ENCODE measurements at regions not wholly inside any gene's neighbourhood (a gene's known extent, or its start where the extent isn't known, plus 50 kb on each side); places are given as distances from the start of the nearest gene placed in this dataset.

- Mint-ChIP-seq H3K9me3 (ENCODE audit: unreplicated experiment) (peaks cover 7% of the 10 kb centered on the region), H3K4me3 (ENCODE audit: unreplicated experiment) (no peak overlapping the region), H3K27me3 (ENCODE audit: unreplicated experiment) (peaks cover 6% of the 10 kb centered on the region), H3K27ac (ENCODE audit: unreplicated experiment) (no peak overlapping the region), H3K36me3 (ENCODE audit: unreplicated experiment) (peaks cover 12% of the 10 kb centered on the region), H3K4me1 (ENCODE audit: low read depth, unreplicated experiment) (peaks cover 7% of the 10 kb centered on the region)
- TF ChIP-seq CTCF (IDR thresholded peaks at IDR 0.05; ENCODE audit: partially characterized antibody, unreplicated experiment), result no peak
- no peak for DNase-seq
Observed at GRCh38 chr6:22833191-22833590, 263.8 kb downstream of the HDGFL1 start.

GRCh38 chr6:22838345-22838744 lies 269.0 kb downstream of the HDGFL1 start:
- H3K4me1 Mint-ChIP-seq (ENCODE audit: low read depth, unreplicated experiment), result peaks cover 4% of the 10 kb centered on the region
- peaks cover 6% of the 10 kb centered on the region for H3K27me3 Mint-ChIP-seq (ENCODE audit: unreplicated experiment)
- no peak overlapping the region for H3K27ac Mint-ChIP-seq (ENCODE audit: unreplicated experiment)
- TF ChIP-seq CTCF (IDR thresholded peaks at IDR 0.05; ENCODE audit: partially characterized antibody, unreplicated experiment), result no peak
- no peak for DNase-seq
- H3K9me3 Mint-ChIP-seq (ENCODE audit: unreplicated experiment), result peaks cover 7% of the 10 kb centered on the region
- no peak overlapping the region for H3K4me3 Mint-ChIP-seq (ENCODE audit: unreplicated experiment)
- H3K36me3 Mint-ChIP-seq (ENCODE audit: unreplicated experiment), result peaks cover 31% of the 10 kb centered on the region

GRCh38 chr6:22845467-22845866 lies 276.1 kb downstream of the HDGFL1 start:
- peaks cover 10% of the 10 kb centered on the region for H3K36me3 Mint-ChIP-seq (ENCODE audit: unreplicated experiment)
- H3K4me1 Mint-ChIP-seq (ENCODE audit: low read depth, unreplicated experiment), result no peaks in the 10 kb centered on the region
- DNase-seq, result no peak
- no peak overlapping the region for H3K4me3 Mint-ChIP-seq (ENCODE audit: unreplicated experiment)
- no peak for TF ChIP-seq CTCF (IDR thresholded peaks at IDR 0.05; ENCODE audit: partially characterized antibody, unreplicated experiment)
- H3K27ac Mint-ChIP-seq (ENCODE audit: unreplicated experiment), result no peak overlapping the region
- H3K27me3 Mint-ChIP-seq (ENCODE audit: unreplicated experiment), result no peaks in the 10 kb centered on the region
- H3K9me3 Mint-ChIP-seq (ENCODE audit: unreplicated experiment), result no peaks in the 10 kb centered on the region

DNA sequence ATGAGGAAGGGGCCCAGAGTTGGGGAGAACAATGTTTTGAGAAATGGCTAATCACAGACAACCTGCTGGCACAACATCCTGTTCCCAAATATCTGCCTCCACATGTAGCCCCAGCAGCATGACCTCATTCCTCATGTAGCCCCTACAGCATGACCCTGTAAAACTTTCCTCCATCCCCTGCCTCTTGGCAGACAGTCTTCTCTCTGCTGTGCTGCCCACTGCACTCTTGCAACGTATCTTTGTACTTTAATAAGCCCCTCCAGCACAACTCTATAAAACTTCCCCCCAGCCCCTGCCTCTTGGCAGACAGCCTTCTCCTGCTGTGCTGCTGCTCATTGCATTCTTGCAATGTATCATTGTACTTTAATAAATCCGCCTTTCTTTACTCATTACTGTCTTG lies 278.8 kb downstream of the HDGFL1 start:
- Mint-ChIP-seq H3K36me3 (ENCODE audit: unreplicated experiment) (peaks cover 4% of the 10 kb centered on the region), H3K27me3 (ENCODE audit: unreplicated experiment) (no peaks in the 10 kb centered on the region), H3K4me3 (ENCODE audit: unreplicated experiment) (no peak overlapping the region)

DNA sequence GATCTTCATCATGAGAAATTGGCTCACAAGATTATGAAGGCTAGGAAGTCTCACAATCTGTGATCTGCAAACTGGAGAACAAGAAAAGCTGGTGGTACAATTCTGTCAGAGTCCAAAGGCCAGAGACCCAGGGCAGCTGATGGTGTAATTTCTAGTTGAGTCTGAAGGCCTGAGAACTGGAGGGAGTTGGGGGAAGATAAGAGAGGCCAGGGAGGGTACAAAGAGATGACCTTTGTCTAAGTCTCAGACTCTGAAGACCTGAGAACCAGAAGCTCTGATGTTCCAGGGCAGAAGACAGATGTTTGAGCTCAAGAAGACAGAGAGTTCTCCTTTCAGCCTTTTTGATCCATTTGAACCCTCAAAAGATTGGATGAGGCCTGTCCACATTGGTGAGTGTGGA lies 280.6 kb downstream of the HDGFL1 start:
- no peaks in the 10 kb centered on the region for H3K9me3 Mint-ChIP-seq (ENCODE audit: unreplicated experiment)
- no peaks in the 10 kb centered on the region for H3K4me1 Mint-ChIP-seq (ENCODE audit: low read depth, unreplicated experiment)
- no peak for TF ChIP-seq CTCF (IDR thresholded peaks at IDR 0.05; ENCODE audit: partially characterized antibody, unreplicated experiment)

More for the DNA sequence above, 278.8 kb downstream of the HDGFL1 start:
- DNase-seq, result no peak
- Mint-ChIP-seq H3K9me3 (ENCODE audit: unreplicated experiment) (no peaks in the 10 kb centered on the region), H3K4me1 (ENCODE audit: low read depth, unreplicated experiment) (no peaks in the 10 kb centered on the region), H3K27ac (ENCODE audit: unreplicated experiment) (no peak overlapping the region)
- TF ChIP-seq CTCF (IDR thresholded peaks at IDR 0.05; ENCODE audit: partially characterized antibody, unreplicated experiment), result no peak

More for the DNA sequence above, 280.6 kb downstream of the HDGFL1 start:
- no peak overlapping the region for H3K4me3 Mint-ChIP-seq (ENCODE audit: unreplicated experiment)
- no peak overlapping the region for H3K27ac Mint-ChIP-seq (ENCODE audit: unreplicated experiment)
- H3K27me3 Mint-ChIP-seq (ENCODE audit: unreplicated experiment), result no peaks in the 10 kb centered on the region
- DNase-seq, result no peak
- H3K36me3 Mint-ChIP-seq (ENCODE audit: unreplicated experiment), result peaks cover 4% of the 10 kb centered on the region
